HG02885 (cell line): ENCODE measurements at regions not wholly inside any gene's neighbourhood (a gene's known extent, or its start where the extent isn't known, plus 50 kb on each side); places are given as distances from the start of the nearest gene placed in this dataset.
"Not testable (repeated sequence)": the region's sequence is repeated elsewhere in the genome, so short reads cannot be mapped to it uniquely, and the experiment has no call there.

Source experiments
- ATAC-seq: cut with Tn5 transposase; IDR thresholded peaks from one replicate; pipeline ENCODE4 v1.9.1; 2021; ENCODE audit warnings: mild to moderate bottlenecking; ENCODE audit not compliant: unreplicated experiment, poor library complexity

DNA sequence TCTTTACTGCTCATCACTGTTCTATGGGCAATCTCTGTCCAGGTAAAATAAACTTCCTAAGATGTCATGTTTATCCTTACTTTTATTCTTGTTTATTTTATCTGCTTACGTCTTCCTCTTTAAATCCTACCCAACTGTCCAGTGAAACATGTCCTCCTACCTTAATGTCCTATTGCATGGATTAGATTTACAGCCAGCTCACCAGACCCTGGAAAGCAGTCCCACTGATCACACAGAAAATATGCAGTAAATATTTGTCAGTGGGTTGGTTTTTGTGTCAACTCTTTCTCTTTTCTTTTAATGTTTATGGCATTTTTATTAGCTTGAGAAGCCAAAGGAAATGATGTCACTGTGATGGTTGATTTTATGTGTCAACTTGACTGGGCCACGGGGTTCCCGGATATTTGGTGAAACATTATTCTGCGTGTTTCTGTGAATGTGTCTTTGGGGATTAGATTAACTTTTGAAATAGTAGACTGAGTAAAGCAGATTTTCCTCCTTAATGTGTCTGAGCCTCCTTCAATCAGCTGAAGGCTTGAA is 258.3 kb downstream of the SRGAP2C start:
- no peak for ATAC-seq

DNA sequence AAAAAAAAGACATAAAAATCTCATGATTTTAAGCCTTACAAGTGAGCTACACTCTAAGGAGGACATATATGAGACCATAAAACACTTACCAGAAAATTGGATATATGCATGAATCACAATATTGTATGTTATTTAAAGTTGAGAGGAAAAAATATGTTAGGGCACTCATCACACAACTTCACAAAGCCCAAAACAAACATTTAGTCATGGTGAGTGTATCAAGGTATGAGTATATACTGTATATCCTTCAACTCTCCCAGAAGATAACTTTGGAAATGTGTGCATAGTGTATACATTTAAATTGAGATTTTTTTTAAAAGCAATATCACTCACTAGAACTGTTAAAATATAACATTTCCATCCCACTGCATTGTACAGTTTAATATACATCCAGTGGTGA is 259.3 kb downstream of the SRGAP2C start:
- ATAC-seq = no peak

DNA sequence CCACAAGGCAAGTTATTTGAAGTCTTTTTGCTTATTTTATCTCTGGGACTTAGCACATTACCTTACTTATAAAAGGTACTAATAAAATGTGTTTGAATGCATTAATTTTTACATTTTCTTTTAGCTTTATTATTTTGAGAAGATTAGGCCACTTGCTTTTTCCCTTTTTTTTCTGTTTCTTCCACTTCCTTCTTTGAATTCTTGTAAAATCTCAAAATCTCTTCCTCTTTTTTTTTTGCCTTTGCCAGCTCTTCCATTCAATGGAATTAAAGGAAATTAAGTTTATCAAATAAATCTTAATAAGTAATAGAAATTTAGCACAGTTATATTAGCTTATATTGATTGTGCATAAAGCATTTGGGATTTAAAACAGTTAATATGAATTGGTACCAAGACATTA is 260.9 kb downstream of the SRGAP2C start:
- no peak for ATAC-seq

DNA sequence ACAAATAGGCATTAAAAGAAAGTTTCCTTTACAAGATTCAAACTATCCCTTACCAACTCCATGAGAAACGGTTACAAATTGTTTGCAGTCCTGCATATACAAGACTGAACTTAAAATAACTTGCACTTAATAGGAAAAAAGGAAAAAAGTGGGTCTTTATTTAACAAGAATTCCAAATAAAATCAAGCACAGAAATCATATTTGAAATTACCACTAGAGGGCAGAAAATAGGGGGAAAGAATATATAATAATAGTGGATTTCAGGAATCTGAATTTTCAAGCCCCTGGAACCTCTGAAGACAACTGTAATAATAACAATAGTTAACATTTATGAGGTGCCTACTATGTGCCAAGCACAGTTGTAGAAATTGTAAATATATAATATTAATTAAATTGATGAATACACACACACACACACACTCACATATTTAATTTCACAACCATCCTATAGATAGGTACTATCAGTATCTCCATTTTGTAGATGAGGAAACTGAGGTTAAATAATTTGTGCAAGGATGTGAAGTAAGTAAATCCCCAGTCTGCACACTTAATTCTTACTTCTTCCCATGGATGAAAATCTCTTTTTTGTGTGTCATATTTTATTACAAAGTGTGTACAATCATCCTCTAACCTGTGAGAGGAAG is 262.6 kb downstream of the SRGAP2C start:
- not testable (repeated sequence) for ATAC-seq

DNA sequence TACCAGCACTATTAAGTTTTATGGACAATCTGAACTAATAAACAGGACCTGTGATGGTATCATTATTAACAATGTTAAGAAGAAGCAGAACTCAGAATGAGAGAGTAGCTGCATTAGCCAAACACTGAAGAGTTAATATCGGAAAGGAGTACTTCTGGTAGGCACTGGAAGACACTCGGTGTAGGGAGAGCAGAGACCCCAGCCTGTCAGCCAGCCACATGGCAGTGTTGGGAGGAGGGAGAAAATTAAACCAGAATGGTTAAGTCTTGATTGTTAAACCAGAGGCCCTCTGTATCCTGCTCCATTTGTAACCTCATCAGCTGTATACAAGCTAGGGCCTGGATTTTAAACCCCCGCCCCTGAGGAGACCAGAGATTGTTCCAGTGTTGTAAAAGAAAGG is 263.3 kb downstream of the SRGAP2C start:
- not testable (repeated sequence) for ATAC-seq

DNA sequence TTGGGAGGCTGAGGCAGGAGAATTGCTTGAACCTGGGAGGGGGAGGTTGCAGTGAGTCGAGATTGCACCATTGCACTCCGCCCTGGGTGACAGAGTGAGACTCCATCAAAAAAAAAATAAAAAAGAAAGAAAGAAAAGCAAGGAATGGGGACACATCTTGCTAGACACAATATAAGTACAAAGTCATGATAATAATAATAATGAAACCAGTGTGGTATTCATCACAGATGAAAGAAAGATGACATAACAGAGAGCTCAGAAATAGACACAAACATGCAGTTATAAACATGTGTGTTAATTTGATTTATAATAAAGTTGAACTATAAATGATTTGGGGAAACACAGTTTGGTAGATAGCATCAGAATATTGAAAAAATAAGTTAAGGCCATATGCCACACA is 264.1 kb downstream of the SRGAP2C start:
- ATAC-seq = no peak

DNA sequence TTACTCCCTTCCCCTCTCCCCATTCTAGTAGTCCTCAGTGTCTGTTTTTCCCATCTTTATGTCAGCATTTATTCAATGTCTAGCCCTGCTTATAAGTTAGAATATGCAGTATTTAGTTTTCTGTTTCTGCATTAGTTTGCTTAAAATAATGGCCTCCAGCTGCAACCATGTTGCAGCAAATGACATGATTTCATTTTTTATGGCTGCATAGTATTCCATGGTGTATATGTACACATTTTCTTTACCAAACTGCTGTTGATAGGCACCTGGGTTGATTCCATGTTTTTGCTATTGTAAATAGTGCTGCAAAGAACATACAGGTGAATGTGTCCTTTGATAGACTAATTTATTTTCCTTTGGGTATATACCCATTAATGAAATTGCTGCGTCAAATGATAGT is 267.7 kb downstream of the SRGAP2C start:
- ATAC-seq = no peak

DNA sequence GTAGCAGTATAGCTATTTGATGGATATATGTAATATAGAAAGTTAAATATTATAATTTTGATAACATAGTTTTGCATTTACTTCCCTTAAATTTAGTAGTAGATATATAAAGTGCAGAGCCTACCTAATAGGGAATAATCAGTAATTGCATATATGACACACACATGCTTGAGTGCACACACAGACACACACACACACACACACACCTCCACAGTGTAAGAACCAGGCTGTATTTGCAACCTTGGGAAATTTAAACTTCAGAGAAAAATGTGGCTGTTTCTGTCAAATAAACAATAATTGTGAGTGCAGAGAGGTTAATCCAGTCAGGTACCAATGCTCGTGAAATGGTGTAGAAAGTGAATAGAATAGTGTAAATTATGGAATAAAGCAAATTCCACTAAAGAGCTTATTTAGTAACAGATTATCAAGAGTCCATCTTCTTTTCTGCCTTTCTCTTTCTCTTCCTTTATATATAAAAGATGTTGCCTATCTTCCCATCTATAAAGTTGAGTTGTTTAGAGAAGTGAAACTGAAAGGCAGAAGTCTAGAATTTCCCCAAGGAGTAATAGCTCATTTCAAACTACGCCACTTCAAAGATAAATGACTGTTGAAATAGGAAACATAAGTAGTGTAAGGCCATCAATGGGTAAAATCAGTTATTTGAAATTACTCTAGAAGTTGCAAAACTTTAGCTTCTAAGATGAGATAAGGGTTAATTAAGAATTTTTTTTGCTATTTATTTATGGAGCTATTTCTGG is 273.7 kb downstream of the SRGAP2C start:
- peak; percentile 100 for ATAC-seq

DNA sequence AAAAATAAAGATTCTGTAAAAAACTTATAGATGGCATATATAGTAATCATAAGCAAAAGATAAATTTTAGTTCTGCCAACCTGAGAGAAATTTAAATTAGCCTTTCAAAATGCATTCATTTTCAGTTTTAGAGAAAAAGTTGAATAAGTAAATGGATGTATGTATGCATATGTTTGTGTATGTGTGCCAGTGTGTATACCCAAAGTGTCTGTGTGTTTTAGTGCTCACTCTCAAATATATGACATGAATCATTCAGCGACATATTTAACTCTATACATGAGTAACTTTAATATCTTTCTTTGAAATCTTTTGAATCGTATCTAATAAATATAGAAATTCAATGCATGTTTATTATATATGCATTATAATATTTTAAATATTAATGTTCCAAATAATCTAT is 274.5 kb downstream of the SRGAP2C start:
- ATAC-seq = no peak

DNA sequence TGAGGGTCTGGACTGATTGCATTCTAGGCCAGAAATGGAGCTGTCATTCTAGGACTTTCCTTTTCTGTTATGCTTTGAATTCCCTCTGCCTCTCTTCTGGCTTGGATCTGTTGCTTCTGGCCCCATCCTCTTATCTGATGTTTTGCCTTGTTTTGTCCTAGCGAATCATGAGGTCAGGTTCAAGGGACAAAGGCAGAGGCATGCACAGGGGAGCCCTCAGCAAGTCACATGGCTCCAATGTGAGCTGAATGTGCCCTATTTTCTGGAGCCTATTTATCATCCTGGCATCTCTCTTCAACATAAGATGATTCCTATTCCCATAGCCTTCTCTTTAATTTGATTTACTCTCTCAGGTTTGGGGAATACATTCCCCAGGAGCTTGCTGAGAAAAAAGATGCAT is 284.6 kb downstream of the SRGAP2C start:
- not testable (repeated sequence) for ATAC-seq

DNA sequence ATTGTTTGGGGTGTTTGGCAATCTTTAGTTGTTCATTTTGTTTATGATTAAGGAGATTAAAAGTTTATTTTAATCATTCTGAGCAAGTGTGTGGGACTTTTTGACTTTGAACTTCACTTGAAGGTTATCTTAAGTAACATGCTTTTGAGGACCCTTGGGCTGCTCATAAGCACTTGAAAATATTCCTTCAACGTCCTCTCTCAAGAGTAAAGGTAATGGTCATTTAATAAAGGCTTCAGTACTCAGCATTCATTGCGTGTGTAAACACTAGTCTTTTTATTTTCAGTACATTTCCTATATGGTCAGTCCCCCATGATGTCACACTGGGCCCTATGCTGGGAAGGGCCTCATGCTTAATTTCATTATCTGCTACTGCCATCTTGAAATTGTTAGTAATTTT is 285.6 kb downstream of the SRGAP2C start:
- ATAC-seq = not testable (repeated sequence)

DNA sequence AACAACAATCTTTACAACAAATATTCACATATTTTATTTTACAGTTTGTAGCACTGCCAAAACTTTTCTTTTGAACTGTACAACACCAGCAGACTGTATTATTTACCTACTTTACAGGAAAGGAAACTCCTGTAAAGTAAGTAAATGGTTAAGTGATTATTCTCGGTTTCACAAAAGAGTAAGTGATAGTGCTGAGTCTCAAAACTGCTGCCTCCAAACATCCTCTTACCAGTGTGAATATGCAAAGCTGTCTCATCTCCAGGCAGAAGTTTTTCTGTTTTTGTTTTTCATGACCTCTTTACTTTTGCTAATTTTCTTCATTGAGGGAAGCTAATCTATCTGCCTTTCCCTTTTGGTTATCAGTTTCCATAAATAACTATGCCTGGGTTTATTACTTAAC is 286.7 kb downstream of the SRGAP2C start:
- ATAC-seq = peak; percentile 78

DNA sequence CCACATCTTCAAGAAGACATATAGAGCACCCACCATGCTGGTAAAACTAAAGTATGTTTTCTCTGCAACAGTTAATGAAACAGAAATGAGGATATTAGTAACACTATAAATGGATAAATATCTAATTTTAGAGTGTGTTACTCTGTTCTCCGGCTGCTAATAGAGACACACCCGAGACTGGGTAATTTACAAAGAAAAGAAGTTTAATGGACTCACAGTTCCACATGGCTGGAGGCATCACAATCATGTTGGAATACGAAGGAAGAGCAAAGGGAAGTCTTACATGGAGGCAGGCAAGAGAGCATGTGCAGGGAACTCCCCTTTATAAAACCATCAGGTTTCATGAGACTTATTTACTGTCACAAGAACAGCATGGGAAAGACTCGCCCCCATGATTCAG is 287.2 kb downstream of the SRGAP2C start:
- ATAC-seq = no peak

DNA sequence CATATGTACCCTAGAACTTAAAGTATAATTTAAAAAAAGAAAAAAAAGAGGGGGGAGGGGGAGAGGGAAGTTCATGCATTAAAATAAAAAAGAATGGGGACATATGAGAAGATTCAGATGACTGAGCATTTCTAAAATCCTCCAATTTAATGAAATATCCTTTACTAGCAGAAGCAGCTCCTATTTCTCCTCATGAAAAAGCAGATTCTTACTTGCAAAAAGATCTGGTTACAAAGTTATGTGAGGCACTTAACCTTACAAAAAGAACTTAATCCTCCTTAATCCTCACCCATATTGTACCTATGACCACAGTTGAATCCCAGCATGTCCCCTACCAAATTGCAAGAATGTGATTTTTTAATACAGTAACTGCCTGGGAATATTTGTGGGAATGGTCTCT is 298.5 kb downstream of the SRGAP2C start:
- ATAC-seq = no peak

DNA sequence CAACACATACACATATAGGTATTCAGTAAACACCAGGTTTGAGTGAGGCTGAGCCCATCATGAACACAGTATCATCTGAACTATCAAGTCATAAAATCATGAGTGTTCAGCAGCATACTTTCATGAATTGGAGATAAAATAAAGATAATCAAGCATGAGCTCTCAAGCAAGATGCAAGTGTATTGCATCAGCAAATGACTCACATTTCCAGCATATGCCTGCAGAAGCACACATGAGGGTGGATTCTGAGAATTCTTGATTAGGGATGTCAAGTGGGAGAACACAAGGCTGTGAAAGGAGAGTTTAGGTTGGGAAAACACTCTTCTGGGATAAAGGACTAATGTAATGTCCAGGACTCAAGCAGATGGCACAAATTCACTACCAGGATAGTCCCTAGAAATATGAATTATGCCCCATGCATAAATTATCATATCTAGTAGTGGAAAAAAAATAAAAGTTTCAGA is 299.2 kb downstream of the SRGAP2C start:
- ATAC-seq = no peak

DNA sequence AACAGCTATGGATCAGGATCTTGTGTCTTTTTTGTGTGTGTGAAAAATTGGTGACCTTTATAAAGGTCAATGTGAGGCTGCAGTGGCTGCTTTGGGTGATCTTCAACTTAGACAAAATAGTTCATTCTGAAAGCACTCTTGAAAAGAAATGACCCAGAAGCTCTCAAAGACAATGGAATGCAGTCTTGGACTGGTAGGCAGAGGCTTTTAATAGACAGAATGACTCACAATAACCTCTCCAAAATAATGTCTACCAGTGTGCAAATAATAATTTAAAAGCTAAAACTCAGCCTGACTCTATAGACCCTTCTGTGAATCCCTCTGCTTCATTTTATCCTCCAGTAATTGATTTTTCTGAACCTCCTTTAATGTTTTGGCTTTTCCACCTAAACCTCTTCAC is 310.0 kb downstream of the SRGAP2C start:
- not testable (repeated sequence) for ATAC-seq

DNA sequence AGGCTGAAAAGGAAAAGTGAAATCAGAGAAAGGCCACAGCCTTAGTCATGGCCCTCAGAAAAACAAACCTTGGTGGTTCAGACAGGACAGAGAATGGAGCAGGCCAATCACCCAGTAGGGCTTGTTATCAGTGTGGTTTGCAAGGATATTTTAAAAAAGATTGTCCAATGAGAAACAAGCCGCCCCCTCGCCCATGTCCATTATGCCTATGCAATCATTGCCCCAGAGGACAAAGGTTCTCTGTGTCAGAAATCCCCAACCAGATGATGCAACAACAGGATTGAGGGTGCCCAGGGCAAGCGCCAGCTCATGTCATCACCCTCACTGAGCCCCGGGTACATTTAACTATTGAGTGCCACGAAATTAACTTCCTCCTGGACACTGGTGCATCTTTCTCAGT is 326.7 kb downstream of the SRGAP2C start:
- ATAC-seq = not testable (repeated sequence)

DNA sequence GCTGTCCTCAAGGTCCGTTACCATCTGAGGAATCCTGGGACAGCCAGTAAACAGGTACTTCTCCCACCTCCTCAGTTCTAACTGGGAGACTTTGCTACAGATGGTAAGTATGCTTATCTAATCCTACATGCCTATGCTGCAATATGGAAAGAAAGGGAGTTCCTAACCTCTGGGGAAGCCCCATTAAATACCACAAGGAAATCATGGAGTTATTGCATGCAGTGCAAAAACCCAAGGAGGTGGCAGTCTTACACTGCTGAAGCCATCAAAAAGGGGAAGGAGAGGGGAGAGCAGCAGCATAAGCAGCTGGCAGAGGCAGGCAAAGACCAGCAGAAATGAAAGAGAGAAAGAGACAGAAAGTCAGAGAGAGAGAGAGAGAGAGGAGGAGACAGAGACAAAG is 327.1 kb downstream of the SRGAP2C start:
- not testable (repeated sequence) for ATAC-seq

DNA sequence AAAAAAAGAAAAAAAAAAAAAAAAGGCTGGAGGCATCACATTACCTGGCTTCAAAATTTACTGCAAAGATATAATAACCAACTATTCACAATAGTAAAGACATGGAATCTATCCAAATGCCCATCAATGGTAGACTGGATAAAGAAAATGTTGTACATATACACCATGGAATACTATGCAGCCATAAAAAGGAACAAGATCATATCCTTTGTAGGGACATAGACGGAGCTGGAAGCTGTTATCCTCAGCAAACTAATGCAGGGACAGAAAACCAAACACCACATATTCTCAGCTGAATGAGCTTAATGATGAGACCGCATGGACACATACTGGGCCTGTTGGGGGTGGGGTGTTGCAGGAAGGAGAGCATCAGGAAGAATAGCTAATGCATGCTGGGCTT is 330.5 kb downstream of the SRGAP2C start:
- no peak for ATAC-seq

DNA sequence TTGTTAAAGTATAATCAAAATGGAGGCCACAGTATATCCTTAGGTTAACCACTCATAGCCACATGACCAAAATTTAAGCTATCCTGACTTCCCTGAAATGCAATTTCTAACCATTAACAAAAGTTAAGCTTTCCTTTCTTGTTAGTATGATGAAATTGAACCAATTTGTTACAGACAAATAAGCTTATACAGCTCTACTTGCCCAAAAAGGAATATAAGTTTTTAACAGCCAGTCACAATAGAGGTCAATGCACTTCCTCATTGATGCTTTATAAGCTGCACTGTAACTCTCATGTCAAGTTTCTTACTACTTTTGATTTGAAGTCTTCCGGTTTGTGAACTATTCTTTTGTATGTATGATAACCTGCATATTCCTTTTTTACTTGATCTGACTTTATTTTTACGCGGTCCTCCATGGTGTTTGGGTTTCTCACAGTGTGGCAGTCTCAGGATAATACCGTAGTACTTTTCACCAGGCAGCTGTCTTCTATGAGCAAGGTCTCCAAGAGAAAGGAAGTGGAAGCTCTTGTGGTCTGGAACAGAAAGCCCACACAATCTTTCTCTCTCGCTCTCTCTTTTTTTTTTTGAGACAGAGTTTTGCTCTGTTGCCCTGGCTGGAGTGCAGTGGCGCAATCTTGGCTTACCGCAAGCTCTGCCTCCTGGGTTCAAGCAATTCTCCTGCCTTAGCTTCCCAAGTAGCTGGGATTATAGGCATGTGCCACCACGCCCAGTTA is 331.6 kb downstream of the SRGAP2C start:
- ATAC-seq = peak; percentile 92
